NCI-H1694 (cell line): ENCODE measurements at regions not wholly inside any gene's neighbourhood (a gene's known extent, or its start where the extent isn't known, plus 50 kb on each side); places are given as distances from the start of the nearest gene placed in this dataset.

Source experiments
- DNase-seq: peaks from one replicate; lab custom pipeline; 2025; lab: John Stamatoyannopoulos, UW

DNA sequence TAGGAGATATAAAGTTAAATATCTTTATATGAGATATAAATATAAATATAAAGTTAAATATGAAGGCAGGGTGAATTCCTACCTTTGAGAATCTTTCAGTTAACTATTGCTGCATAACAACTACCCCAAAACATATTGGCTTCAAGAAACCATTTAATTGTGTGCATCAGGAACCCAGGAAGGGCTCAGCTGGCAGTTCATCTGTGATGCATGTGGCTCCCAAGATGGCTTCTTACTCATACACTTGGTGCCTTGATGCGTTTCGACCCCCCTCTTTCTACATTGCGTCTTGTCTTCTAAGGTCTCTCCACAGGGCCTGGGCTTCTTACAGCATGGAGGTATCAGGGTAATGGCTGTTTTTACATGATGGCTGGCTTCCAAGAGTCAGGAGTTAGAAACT lies 253.9 kb upstream of the CRY1 start:
- DNase-seq: no peak

DNA sequence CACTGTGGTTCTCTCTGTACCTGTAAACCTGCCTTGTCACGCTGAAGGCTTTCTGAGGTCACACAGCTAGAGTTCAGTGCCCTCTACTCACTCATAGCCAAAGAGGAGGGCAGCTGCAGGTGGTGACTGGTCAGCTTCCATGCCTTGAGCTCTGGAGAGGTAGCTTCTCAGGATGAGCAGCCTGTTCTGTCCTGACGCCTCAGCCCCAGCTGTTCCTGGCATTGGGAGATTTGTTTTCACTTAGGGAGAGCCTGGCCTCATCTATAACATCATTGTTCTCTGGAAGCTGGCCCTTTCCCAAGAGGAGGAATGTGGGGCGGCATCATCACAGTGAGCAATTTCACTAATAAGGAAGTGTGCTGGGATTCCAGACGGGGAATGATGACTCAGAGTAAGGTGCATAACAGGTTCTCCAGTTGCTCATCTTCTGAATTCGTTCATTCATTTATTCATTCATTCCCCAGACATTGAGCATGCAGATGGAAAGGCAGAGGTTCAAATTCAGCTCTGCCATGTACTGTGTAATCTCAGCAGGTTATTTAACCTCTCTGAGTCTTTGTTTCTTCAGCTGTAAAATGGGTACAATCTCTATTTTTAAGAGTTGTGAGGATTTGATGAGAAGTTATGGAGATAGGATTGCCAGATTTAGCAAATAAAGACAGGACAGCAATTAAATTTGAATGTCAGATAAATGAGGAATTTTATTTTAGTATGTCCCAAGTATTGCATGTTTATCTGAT lies 255.8 kb upstream of the CRY1 start:
- DNase-seq: peak; percentile 63

DNA sequence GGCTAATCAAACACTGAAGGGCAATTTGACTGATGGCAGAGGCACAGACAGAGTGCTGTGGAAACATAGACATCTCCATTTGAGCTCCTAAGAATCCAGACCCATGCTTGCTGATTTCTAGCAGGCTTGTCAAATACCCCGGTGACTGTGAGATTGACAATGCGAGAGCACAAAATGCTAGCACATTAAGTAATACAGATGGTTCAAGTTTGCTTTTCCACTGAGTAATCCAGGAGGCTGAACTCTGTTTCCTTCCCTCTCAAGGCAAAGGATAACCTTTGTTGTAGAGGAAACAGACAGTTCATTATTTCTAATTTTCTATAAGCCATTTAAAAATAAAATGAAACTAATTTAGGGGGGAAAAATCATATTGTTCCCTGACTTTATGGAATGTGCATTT lies 256.5 kb upstream of the CRY1 start:
- no peak for DNase-seq

DNA sequence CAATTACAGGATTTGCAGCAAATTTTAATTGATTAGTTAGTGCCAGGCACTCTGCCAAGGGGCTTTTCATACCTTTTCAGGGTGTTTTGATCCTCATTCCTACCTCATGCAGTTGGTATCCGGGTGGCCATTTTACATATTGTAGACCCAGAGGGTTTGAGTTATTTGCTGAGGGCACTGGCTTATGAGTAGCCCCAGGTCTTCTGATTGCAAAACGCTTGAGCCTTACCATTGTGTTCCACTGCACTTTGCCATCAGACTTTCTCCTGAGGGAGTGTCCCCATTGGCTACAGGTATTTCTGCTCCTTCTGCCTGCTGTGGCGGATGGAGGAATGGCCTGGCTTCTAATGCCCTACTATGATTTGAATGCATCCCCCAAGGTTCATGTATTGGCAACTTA lies 257.8 kb upstream of the CRY1 start:
- no peak for DNase-seq

DNA sequence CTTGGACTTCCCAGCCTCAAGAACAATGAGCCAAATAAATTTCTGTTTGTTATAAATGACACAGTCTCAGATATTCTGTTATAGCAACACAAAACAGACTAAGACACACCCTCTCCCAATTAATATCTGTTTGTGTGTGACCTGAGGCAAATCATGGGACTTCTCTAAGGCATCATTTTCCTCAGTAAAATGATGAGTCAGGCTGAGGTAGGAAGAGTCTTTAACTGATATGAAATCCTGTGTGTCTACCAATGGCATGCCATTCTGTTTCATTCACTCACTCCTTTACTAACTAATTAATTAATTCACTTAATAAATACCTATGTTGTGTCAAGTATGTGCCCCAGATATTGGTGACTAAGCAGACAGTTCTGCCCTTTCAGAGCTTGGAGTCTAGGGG lies 258.4 kb upstream of the CRY1 start:
- no peak for DNase-seq

DNA sequence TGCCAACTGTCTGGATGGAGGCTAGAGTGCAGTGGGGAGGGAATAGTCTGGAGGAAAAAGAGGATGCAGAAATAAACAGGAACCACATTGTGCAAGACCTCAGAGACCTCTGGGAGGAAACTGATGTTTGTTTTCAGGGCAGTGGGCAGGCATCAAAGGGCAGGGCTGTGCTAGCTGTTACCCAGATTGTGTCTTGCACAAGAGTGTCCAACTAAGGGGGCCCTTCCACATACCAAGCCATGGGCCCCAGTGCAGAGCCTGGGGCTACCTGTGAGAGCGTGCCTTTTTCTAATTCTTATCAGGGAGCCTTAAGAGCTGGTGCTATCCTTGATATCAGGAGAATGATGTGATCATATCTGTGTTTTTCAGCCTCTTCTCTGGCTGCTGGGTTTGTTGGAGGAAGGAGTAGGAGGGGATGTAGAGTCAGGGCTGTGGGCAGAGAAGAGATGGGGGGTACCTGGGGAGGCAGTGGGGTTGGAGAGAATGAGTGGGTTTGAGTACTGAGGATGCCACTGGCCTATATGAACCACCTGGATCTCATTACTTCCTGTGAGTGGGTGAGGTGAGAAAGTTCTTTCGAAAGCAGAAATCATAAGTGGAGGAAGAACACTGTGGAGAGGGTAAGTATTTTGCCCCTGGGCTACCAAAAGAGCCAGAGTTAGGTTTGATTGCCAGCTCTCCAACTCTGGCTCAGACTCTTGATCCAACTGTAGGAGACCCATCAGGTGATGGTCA lies 259.2 kb upstream of the CRY1 start:
- DNase-seq: no peak

DNA sequence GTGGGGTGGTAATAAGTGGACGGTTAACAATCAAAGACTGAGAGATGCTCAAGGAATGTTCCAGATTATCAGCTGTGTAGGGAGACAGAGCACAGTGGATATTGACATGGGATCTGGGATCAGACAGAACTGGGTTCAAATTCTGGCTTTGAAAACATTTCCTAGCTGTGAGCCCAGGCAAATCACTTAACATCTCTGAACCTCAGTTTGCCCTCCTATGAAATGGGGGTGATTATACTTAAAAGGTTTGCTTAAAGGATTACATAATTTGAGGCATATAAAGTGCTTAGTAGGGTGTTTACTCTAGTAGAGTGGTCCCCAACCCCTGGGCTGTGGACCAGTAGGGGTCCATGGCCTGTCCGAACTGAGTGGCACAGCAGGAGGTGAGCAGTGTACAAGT lies 260.0 kb upstream of the CRY1 start:
- no peak for DNase-seq

DNA sequence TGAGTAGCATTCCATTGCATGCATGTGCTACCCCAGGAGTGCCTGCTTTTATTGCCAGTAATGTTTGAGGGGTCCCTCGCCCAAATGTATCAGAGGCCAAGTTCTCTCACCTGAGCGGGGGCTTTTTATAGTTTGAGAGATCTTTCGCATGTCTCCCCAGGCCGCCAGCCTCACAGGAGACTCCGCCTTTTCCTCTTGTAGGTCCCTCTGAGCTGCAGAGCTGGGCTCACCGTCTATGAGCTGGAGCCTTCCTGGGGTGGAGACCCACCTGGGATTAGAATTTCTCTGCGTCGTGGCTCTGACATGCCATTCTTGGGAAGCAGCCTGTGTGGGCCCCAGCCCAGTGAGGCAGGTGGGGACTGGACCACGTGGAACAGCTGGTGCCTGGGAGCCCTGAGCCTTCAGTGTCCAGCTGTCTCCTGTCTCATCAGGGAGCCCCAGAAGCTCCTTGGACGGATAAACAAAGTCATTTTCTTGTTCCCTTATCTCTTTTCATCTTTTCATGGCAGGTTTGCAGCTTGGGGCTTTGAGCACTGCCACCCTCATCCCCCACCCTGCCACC lies 261.7 kb upstream of the CRY1 start:
- no peak for DNase-seq

DNA sequence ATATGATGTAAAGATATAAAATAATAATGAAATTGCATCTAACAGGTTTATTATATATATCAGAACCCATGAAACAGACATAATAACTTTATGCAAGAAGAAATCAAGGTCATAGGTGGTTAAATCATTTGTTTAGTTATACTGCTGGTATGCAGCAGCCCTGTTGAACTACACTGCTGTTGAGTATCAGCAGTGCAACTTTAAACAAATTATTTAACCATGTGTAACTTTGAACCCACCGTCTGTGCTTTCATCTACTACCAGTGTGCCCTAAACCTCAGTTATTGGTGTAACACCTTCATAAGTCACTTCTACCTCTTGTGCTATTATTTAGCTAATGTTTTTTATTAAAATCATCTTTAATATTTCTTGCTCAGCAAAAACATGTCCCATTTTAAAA lies 262.3 kb upstream of the CRY1 start:
- no peak for DNase-seq

DNA sequence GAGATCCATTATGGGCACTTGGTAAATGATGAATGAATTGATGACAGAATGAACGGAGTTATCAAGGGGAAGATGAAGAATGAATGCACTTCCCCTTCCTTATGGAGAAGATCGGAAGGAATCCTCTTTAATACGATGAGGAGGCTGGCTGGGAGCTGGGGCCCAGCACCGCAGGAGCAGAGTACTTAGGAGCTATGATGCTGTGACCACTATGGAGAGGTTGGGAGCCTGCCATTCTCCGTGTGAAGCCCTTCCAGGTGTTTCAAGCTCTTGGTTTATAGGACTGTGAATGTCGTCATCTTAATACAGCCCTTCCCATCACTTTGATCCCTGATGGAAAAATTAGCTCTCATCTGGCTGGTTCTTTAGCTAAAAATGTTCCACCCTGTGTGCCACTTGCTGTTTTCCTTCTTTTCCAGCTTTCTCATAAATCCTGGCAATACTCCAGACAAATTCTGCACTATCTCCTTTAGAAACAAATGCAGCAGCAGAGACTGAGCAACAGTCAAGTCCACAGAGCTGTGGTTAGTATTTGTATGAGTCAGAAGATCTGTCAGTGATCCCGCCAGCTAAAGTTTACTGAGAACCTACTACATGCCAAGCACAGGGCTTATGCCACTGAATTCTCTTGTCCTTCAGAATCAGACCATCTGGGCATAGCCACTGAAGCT lies 263.1 kb upstream of the CRY1 start:
- no peak for DNase-seq

DNA sequence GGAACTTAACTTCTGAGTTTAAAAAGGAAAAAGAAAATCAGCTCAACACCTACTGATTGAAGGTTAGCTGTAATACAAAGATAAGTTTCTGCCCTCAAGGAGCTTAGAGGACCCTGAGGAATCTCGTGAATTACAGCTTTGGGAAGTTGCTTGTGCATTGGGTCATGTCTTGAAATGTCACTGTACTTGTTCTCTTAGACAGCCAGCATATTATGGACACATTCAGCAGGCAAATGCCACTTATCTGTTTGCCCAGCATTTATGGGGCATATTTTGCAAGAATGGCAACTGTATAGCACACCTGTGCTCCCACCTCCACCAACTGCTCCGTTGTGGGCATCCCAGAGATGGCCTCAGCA lies 263.6 kb upstream of the CRY1 start:
- DNase-seq: no peak

DNA sequence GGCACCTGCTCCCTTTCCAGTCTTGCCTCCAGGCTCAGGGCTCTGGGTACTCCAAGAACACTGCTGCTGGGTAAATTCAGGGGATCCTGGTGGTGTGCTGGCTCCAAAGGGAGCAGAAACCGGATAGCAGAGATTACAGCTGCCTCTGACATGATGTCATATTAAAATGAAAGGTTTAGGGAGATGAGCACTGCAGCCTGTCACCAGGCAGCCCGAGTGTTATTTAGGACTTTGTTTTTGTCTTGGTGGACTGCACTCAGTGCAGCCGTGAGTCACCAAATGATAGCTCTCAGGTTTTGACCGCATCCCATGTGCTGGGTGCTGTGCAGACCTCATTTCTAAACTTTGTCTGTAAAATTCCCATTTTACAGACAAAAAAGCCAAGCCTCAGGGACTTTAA lies 266.0 kb upstream of the CRY1 start:
- no peak for DNase-seq

DNA sequence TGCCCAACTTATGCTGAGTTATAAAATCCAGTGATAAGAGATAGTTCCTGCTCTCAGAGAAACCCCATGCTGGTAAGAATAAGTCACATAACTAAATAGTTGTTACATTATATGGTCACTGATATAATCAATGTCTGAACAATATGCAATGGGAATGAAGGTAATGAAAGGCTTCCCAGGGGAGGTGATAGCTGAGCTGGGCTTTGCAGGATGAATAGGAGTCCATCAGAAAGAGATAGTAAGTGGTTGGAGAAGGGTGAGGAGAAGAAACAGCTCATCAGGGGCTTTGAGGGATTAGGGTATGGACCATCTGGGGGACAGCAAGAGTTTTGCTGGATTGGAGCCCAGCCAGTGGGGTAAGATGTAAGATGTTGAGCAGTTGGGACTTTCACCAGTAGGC lies 266.7 kb upstream of the CRY1 start:
- no peak for DNase-seq

DNA sequence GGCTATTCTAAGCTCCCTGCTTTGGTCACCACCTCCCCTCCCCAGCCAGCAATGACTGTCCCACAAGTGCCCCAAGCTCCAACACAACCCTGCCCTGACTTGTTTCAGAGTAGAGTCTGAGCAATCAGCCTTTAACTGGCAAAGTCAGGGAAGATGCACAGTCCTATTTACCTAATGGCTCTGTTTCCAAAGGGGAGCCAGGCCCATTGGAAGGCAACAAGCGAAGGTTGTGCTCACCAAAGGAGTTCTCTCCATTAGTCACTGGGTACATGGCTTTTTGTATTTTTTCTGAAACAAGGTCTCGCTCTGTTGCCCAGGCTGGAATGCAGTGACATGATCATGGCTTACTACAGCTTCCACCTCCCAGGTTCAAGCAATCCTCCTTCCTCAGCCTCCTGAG lies 267.1 kb upstream of the CRY1 start:
- no peak for DNase-seq

DNA sequence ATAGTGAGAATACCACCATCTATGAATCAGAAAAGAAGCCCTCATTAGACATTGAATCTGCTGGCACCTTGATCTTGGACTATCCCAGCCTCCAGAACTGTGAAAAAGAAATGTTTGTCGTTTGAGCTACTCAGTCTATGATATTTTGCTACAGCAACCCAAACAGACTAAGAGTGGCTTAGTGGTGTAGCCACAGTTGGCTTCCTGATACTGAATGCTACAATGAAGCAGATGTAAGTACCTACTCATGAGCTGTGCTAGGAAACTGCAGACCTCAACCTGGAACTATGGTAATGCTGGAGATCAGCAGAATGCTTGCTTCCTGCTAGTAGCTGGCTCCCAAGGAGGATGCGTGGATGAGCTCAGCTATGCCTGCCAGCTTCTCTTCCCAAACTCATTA lies 268.6 kb upstream of the CRY1 start:
- no peak for DNase-seq

DNA sequence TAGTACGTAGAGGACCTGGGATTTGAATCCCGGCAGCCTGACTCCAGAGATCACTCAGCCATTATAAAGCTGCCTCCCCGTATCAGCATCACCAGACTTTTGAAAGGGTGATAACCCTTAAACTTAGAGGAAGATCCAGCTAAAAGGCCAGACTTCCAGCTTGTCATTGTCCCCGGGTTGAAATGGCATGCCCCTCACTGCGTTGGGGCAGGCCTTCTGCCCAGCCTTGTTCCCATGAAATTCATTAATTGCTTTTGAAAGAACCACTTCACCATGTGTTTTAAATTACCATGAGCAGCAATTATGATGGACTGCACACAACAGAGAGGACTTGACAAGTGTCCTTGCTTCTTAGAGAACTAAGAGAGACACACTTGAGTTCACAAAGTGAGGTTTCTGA lies 269.6 kb upstream of the CRY1 start:
- DNase-seq: no peak

DNA sequence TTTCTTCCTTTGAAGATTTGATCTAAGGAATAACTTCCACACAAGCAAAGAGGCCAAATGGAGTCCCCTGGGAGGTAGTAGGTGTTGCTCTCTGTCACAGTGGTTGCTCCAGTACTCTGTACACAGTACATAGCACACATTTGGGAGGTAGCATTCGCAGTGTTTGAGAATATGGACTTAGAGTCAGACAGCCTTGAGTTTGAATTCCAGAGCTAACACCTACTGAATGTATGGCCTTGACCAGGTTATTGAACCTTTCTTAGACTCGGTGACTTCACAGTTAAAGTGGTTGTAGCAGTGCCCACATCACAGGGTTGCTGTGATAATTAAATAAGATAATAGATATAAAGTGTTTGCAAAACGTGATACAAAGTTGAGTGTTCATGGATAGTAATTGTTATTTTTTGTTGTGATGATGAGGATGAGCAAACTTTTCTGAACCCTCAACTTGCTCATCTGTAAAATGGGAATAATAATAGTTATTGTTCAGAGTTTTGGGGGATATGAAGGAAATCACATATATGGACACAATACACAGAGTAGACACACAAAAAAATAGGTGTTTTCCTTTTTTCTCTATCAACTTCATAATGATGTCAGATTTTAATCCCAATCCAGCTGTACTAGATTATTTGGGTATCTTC lies 271.6 kb upstream of the CRY1 start:
- DNase-seq: no peak

DNA sequence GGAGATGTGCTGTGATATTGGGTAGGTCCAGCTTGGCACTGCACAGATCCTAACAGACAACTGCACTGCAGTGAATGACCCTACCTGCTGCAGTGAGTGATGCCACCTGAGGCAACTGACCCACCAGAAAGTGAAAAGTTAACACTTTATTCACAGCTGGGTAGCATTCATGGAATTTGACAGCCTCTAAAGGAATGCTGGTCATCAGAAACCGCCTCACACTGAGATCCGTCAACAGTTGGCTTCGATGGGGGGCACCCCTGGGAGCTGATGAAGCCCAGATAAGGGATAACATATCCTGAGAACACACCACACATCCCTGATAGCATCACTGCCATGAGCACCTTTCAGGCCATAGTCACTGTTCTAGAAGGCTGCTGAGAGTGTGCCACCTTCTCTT lies 272.4 kb upstream of the CRY1 start:
- no peak for DNase-seq

DNA sequence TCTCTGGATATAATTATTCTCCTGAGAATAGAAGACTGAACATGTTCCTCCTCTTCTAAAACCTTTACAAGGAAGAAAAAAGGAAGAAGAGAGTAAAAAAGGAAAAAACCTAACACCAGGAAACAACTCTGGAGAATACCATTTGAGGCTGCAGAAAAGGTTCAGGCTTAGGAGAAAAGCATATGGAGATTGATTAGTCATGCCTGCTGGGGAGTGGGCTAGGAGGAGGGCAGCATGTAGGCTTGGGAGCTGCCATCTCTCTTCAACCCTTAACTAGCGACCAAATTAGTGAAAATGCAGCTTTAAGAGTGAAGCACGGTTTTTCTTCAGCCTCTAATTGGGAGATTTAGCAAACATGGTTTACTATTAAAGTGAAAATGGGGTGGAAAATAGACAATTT lies 273.0 kb upstream of the CRY1 start:
- DNase-seq: no peak

DNA sequence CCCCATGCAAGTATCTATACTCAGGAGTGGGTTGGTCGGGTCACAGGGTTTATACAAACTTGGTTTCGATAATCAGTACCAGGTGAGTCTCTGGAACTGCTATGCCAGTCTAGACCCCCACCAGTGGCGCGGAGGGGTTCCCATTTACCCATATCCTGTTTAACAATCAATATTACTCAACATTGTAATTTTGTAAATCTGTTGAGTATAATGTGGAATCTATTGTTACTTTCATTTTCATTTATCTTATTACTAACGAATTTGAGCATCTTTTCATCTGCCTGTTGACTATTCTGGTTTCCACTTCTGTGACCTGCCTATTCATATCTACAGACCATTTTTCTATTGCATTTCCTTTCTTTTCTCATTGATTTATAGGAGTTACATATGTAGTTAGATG lies 275.2 kb upstream of the CRY1 start:
- DNase-seq: no peak

DNA sequence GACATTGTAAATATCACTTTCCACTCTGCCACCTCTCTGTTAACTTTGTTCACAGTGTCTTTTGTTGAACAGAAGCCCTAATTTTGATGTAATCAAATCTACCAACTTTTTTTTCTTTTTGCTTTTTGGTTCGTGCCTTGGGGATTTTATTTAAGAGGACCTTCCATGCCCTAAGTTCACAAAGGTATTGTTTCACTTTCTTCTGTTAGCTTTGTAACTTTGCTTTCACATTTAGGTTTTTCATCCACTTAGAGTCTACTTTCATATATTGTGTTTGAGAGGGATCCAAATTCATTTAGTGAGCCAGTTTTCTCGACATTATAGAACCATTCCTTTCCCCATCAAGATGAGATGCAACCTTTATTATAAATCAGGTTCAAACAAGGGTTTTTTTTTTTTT lies 275.7 kb upstream of the CRY1 start:
- no peak for DNase-seq

DNA sequence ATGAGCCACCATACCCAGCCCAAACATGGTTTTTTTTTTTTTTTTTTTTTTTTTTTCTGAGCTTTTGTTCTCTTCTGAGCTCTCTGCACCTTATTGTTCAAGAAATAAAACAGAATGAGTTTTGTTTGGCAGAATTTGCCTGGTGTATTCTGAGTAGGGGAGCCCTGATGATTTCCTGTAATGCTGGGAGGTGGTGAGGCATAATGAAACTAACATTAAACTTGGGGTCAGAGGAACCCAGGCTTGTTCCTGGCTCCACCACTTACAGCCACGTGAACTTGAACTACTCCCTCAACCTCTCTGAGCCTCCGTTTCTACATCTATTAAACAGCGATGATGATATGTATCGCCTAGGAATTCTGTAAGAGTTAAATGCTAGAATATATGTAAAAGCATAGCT lies 276.3 kb upstream of the CRY1 start:
- DNase-seq: no peak

DNA sequence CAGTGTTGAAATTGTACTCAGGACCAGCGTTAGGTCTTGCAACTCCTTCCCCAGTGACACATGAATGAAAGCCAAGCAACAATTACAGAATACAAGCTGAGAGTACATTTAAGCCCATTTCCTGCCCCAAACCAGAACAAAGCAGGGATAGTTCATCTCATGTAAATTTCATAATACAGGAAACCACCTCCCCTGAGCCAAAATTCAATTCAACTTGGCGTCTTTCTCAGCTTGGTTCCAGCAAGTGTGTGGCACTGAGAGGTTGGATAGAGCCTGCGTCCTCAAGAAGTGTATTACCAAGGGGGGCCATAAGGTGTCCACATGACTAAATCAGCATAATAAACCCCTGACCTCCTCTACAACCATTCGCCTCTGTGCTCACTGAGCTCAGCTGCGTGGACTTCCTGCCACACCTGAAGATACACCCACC lies 278.9 kb upstream of the CRY1 start:
- DNase-seq: no peak
